NCI-H460 (cell line): ENCODE measurements at regions not wholly inside any gene's neighbourhood (a gene's known extent, or its start where the extent isn't known, plus 50 kb on each side); places are given as distances from the start of the nearest gene placed in this dataset.

Source experiments
- DNase-seq: peaks from one replicate; pipeline ENCODE4 v3.0.0-alpha.2; 2016; ENCODE audit warnings: low read depth; ENCODE audit errors: extremely low read depth

- DNase-seq, result no peak
These were observed 55.1 kb downstream of the KIF4B start for GRCh38 chr5:155068616-155069100.

GRCh38 chr5:155069961-155070360 is 56.4 kb downstream of the KIF4B start:
- DNase-seq, result no peak

- no peak for DNase-seq
These were observed 57.2 kb downstream of the KIF4B start for GRCh38 chr5:155070781-155071180.

GRCh38 chr5:155076379-155076778 is 62.8 kb downstream of the KIF4B start:
- no peak for DNase-seq

GRCh38 chr5:155079698-155080097 is 66.1 kb downstream of the KIF4B start:
- DNase-seq, result no peak

- DNase-seq, result no peak
These were observed 67.2 kb downstream of the KIF4B start for GRCh38 chr5:155080721-155081120.

GRCh38 chr5:155081618-155082017 is 68.1 kb downstream of the KIF4B start:
- DNase-seq, result no peak

GRCh38 chr5:155082401-155082800 is 68.8 kb downstream of the KIF4B start:
- DNase-seq, result no peak

GRCh38 chr5:155085282-155085989 is 71.9 kb downstream of the KIF4B start:
- DNase-seq, result no peak

- DNase-seq, result no peak
These were observed 73.5 kb downstream of the KIF4B start for GRCh38 chr5:155087036-155087435.

- DNase-seq, result no peak
These were observed 75.3 kb downstream of the KIF4B start for GRCh38 chr5:155088811-155089210.

GRCh38 chr5:155089643-155090042 is 76.1 kb downstream of the KIF4B start:
- no peak for DNase-seq

- DNase-seq, result no peak
These were observed 77.6 kb downstream of the KIF4B start for GRCh38 chr5:155091063-155091648.

GRCh38 chr5:155091768-155092717 is 78.5 kb downstream of the KIF4B start:
- DNase-seq, result no peak

GRCh38 chr5:155094455-155094854 is 80.9 kb downstream of the KIF4B start:
- DNase-seq, result no peak

GRCh38 chr5:155097995-155098394 is 84.4 kb downstream of the KIF4B start:
- no peak for DNase-seq

GRCh38 chr5:155098433-155098832 is 84.9 kb downstream of the KIF4B start:
- no peak for DNase-seq

- no peak for DNase-seq
These were observed 88.1 kb downstream of the KIF4B start for GRCh38 chr5:155101697-155102096.

GRCh38 chr5:155103146-155103545 is 89.6 kb downstream of the KIF4B start:
- DNase-seq, result no peak

GRCh38 chr5:155104441-155104840 is 90.9 kb downstream of the KIF4B start:
- no peak for DNase-seq

GRCh38 chr5:155106221-155106620 is 92.7 kb downstream of the KIF4B start:
- DNase-seq, result no peak
